ENCODE measurements at regions not wholly inside any gene's neighbourhood (a gene's known extent, or its start where the extent isn't known, plus 50 kb on each side); places are given as distances from the start of the nearest gene placed in this dataset.
"Not testable (repeated sequence)": the region's sequence is repeated elsewhere in the genome, so short reads cannot be mapped to it uniquely, and the experiment has no call there.

DNA sequence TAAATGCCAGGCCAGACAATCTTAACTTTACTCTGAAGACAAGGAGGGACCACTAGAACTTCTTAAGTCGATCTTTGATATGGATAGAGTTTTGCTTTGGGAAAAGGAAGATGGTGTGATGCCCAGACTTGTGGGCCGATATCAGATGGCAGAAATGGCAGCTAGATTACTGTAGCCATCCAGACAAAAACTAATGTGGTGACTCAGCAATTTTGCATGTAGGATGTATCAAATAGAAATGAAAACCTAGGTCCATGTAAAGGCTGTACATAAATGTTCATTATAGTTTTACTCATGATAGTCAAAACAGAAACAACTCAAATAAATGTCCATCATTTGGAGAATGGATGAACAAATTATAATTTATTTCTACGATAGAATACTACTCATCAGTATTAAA lies 121.5 kb downstream of the APIP start:
- no peak for DNase-seq (ENCODE audit: low spot score)

DNA sequence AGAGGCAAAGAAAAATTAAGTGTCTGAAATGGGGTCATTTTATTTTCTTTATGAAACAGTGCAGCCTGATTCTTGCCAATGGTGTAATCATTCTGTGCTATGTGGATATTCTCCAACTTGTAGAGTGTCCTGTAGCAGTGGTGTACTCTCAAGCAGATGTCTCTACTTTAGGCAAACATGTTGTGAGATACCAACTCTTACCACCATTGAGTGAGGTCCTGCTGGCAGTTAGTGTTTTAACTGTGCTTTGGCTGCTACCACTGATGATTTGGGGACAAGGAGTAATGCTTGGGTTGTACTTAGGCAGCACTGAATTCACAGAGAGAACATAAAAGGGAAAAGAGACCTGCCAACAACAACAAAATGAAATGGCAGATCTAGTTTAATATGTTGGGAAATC lies 122.5 kb downstream of the APIP start:
- DNase-seq (ENCODE audit: low spot score) = no peak

DNA sequence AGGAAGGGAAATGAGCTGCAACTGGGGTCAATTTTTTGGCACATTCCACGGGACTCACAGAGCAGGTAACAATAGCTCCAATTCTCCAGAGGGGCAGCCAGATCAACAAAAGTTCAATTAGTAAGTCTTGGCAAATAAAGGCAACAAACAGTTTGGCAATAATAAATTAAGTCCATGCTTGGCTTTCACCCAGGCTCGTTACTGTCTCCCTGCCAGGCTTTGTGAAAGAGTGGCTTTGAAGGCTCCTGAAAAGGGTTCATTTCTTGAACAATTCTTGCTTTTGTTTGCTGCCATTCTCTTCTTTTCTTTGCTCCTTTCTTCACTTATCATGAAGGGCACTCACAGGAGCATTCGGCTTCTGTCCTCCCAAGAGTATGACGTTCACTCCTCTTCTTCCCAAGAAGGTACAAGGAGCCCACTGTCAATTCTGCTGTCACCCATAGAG lies 123.3 kb downstream of the APIP start:
- no peak for DNase-seq (ENCODE audit: low spot score)

DNA sequence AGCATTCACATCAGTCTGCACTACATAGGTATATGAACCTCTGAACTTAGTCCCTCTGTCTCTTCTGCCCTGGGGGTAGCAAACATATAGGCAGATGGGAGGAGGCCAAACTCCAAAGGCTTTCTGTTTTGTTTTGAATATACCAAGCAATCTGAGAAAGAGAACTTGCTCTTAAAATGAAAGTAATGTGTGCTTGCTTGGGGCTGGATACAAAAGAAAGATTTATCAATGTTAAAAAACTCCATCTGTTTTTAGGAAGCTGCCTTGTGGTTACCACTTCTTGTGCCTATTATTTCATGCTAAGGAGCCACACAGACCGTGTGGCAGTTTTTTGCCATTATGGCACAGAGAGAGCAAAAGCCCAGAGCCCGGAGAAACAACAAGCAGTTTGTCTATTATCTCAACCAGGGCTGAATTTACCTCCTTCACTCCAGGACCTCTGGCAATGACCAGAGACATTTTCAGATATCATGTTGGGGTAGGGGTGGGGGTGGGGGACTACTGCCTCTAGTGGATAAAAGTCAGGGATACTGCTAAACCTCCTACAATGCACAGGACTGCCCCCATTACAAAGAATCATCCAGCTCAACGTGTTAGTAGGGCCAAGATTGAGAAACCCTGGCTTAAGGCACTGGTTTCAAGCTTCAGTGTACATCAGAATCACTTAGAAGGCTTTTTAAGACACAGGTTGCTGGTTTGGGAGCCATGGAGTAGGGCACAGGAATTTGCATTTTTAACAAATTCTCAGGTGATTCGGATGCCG lies 124.2 kb downstream of the APIP start:
- no peak for DNase-seq (ENCODE audit: low spot score)

DNA sequence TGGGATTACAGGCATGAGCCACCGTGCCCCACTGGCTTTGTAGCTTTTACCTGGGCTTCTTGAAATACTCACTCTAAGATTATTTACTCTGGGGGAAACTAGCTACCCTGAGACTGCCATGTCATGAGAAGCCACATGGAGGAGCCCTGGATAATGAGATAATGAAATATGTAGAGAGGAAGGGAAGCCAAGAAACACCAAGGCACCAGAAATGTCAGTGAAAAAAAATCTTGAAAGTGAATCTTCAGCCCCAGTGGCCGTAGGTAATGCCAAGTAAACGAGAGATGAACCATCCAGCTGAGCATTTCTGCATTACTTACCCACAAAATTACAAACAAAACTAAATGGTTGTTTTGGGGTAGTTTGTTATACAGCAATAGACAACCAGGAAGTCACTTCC lies 125.6 kb downstream of the APIP start:
- DNase-seq (ENCODE audit: low spot score) = peak; percentile 39

DNA sequence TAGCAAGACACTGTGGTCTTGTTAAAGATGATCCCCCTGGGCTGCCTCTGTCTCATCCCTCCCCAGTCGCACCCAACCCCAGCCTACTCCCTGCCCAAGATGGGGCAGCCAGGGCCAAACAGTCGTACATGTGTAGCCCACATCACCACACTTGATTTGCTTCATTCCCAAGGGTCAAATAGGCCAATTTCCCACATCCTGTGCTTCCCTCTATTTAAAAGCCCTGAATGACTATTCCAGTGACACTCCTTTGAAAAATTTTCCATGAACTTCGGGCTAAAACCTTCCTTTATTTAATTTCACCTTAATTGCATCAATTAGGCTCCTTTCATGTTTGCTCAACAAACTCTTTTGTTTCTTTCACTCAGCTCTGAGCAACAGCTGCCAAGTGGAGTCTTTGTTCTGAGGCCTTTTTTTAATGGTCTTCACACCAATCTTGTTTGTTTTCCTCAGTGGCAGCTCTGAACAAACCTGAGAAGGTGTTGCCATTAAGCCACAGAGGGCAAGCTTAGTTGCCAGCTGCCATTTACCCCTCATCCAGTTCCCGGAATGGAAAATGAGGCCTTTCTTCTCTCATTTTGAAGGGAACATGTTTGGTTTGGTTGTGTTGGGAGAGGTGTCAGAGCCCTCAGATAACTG lies 126.9 kb downstream of the APIP start:
- DNase-seq (ENCODE audit: low spot score) = no peak

DNA sequence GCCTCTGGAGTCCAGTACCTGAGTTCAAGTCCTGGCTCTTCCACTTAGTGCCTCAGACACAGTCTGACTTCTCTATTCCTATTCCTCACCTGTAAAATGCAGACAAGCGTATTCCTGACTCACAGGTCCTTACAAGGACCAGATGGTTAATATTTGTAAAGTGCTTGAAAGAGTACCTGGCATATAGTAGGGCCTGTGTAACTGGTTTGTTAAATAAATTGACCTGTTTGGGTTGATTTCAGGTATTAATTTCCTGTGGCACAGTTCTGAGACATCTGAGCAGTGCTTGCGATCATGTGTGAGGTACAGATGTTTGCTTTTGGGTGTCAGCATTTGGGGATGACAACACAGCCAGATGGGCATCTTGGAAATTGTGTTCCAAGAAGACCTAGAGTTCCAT lies 127.5 kb downstream of the APIP start:
- no peak for DNase-seq (ENCODE audit: low spot score)

DNA sequence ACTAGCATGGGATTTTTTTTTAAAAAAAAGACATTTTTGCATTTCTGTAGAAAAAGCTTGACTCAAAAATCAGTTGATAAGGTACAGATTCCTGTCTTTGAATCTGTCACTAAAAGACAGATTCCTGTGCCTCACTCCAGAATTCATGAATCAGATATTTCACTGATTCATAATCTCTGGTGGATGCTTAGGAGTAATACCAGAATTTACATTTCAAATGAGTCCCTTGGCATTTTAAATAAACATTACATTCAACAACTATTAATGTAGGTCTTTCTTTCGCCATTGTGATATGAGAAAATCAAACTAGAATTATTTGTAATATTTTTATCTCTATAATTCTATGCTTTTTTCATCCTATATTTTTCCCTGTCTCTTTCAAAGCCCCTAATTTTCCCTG lies 128.3 kb downstream of the APIP start:
- DNase-seq (ENCODE audit: low spot score) = no peak

DNA sequence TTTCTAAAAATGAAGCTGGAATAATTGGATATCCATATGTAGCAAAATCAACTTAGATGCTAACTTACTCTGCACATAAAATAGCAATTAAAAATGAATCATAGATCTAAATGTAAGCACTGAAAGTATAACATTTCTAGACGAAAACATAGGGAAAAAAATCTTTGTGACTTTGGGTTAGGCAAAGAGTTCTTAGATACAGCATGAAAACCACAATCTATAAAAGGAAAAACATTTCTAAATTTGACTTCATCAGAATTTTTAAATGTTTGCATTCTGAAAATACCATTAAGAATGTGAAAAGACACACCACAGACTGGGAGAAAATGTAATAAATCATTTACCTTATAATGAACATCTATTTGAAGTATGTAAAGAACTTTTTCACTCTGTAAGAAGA lies 128.8 kb downstream of the APIP start:
- DNase-seq (ENCODE audit: low spot score) = no peak

DNA sequence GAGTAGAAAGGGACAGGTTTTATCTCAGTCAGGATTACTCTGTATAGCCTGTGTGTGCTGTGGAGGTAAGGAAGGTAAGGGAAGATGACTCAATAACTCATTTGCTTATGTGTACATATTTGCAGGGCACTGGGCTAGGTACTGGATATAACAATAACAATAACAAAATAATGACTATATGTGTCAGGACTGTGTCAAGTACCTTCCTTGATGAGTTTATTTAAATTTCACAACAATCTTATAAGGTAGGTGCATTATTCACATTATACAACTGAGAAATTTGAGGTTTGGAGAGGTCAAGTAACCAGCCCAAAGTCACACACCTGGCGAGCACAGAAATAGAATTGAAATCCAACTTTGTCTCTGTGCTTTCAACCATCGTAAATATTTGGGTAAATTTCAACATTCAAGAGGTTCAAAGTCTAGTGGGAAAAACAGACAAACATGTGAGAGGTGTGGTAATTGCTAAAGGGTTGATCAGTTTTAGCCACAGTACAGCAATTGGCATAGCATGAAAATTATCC lies 131.8 kb downstream of the APIP start:
- DNase-seq (ENCODE audit: low spot score) = no peak

DNA sequence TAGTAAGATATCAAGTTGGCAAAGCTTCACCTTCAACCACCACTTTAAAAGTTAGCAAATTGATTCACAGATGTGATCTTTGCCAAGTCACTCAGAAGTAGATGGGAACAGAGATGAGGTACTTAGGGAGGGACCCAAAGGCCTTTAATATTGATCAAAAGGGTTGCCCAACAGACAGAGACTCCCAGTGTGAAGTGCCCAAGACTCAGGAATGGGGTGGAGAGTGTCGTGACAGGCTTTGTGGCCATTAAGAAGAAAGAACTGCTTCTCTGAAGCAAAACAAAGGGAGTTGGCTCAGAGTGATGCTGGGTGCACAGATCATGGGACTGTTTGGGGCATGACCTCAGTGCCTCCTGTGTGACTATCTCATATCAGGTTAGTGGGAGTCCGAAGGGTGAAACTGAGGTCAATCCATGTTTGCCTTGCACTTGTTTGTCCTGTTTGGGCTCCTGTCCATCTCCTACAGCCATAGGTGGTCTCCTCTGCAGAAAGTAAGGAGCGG lies 132.3 kb downstream of the APIP start:
- peak; percentile 27 for DNase-seq (ENCODE audit: low spot score)

DNA sequence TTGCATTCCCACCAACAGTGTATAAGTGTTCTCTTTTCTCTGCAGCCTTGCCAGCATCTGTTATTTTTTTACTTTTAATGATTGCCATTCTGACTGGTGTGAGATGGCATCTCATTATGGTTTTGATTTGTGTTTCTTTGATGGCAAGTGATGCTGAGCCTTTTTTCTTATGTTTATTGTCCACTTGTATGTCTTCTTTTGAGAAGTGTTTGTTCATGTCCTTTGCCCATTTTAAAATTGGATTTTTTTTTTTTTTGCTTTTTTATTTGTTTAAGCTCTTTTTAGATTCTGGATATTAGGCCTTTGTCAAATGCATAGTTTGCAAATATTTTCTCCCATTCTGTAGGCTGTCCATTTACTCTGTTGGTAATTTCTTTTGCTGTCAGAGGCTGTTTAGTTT lies 134.4 kb downstream of the APIP start:
- DNase-seq (ENCODE audit: low spot score) = not testable (repeated sequence)

DNA sequence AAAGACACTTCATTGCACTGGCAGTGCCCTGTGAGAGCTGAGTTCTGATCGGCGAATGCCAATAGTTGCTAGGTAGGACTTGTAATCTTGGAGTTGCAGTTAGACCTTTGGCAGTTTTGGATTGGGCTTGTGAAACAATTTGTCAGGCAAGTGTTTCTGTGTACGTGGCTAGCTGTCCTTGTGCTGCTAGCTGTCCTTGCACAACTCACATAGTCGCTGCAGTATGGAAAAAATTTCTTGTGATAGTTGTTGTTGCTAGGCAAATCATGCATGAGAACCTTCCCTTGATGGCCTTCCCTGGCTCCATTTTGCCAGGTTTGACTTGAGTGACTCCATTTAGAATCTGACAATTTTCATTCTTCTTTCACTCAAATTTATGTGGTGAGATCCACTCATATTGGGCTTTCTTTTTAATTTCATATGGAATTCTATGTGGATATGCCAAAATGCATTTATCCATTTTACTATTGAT lies 140.7 kb downstream of the APIP start:
- no peak for DNase-seq (ENCODE audit: low spot score)

DNA sequence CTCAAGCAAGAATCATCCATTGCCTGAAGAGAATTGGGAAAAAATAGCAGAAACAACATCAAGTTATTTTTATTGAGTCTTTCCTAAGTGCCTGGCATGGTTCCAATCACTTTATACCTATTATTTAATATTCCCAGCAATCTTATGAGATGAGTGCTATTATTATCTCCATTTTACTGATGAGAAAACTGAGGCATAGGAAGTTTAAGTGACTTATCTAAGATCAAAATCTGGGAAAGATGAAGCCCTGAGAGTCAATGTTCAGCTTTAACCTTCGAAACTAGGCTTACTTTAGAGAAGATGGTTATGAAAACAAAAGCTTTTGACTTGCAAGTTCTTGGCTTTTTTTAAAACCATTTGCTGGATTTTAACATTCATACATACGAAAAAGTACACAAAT lies 141.6 kb downstream of the APIP start:
- DNase-seq (ENCODE audit: low spot score) = no peak

DNA sequence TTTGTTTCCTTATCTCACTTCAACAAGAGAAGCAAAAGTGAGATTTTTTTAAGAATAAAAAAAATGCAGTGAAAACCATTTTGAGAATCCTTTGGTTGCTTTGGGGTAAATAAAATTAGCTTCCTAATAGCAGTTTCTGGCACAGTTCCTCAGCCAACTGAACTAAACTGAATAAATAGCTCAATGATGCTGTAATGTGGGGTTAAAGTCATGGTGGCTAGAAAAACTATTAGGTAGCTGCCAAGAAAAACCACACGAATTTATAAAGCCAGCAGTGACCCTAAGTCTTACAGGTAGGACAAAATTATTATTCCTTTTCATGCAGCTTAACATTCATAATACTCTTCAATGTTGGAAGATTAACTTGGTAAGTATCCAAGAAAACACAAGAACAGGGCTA lies 142.4 kb downstream of the APIP start:
- no peak for DNase-seq (ENCODE audit: low spot score)

DNA sequence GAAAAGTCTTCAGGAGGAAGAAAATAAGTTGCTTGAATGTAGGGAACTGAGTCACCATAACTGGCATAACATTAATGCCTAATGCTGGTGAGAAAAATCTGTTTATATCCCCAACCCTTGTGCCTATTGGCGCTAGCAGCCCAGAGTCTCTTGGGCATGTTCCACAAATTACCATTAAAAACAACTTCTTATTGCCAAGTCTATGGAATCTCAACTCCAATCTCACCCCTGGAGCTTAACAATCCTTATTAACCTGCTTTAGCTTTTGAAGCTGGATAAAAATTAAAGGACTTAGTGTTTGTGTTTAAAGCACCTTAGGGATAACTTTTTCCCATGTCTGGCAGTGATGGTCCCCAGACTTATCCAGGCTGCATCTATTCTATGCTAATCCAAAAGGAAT lies 143.0 kb downstream of the APIP start:
- DNase-seq (ENCODE audit: low spot score) = no peak

DNA sequence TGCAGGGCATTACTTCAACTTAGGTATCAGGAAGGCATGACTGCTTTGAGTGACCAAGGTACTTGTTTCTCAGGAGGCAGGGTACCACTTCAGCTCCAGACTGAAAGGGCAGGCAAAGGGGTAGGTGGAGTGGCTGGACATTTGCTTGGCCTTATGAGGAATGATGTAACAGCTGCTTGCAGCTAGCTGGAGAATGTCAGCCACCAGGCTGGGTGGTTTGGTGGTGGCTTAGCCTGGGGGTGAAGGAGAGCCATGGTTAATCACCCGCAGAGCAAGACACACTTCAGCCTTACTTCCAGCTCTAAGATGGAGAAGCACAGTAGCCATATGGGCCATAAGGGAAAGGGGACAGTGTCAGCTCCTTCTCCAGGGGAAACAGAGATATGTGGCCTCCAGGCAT lies 146.1 kb downstream of the APIP start:
- no peak for DNase-seq (ENCODE audit: low spot score)

DNA sequence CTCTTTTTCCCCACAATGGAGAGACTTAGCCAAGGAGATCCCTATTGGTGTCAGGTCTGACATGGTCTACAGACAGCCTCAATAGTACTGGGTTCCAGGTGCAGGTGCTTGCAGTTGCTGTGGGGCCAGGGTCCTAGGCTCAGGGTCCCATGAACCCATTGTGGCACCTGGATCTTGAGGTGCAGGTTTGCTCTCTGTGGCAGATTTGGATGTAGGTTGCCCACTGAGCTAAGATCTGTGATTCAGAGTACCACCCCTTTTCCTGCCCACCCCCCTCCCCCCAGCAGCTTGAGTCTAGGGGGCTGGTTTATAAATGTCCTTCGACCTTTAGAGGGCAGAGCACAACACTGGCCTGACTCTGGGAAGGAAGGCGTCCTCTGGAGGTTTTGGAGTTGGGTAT lies 147.0 kb downstream of the APIP start:
- no peak for DNase-seq (ENCODE audit: low spot score)

DNA sequence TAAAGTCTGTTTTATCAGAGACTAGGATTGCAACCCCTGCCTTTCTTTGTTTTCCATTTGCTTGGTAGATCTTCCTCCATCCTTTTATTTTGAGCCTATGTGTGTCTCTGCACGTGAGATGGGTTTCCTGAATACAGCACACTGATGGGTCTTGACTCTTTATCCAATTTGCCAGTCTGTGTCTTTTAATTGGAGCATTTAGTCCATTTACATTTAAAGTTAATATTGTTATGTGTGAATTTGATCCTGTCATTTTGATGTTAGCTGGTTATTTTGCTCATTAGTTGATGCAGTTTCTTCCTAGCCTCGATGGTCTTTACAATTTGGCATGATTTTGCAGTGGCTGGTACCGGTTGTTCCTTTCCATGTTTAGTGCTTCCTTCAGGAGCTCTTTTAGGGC lies 141.7 kb downstream of the EHF start:
- DNase-seq (ENCODE audit: low spot score) = not testable (repeated sequence)

DNA sequence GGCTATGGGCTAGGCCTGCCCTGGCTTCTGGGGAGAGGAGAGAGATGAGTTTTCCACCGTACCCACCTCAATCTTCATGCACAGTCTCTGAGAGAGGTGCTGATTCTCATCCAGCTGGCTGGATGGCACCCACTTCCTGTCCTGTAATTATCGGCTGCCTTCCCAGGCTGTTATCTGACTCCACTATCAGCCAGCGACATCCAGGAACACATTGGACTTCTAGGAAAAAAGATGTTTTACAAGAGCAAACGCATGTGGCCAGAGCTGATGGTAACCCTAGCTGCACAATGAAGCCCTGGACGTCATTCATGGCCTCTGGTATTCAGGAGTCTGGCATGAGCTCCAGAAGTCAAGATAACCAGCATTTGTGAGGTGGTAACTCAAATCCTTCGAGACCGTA lies 137.4 kb downstream of the EHF start:
- no peak for DNase-seq (ENCODE audit: low spot score)

DNA sequence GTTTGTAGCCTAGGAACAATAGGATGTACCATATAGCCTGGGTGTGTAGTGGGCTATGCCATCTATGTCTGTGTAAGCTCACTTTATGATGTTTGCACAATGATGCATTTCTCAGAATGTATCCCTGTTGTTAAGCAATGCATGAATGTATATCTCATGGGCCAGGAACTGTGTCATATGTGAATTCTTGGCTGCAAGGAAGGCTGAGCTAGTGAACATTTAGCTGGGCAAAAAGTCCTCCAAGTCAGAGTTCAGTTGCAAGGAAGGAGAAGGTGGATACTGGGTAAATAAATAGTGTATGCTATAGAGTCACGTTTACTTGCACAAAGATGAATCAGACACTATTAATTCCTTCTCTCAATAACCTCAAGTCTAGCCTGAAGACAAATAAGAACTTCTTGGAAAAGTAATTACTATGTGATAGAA lies 136.1 kb downstream of the EHF start:
- DNase-seq (ENCODE audit: low spot score) = peak; percentile 78

DNA sequence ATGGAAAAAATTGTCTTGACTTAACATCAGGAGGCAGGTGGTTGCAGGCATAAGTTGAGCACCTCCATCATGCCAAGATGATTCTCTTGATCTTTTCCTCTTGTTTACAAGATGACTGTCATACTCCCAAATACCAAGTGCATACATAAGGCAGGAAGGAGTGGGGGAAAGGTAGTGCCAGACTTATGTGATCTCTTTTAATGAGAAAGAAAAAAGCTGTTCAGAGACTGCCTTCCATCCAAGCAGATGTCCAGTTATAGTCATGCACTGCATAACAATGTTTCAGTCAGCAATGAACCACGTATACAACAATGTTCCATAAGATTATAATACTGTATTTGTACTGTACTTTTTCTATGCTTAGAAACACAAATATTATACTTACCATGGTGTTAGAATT lies 135.7 kb downstream of the EHF start:
- DNase-seq (ENCODE audit: low spot score) = no peak

DNA sequence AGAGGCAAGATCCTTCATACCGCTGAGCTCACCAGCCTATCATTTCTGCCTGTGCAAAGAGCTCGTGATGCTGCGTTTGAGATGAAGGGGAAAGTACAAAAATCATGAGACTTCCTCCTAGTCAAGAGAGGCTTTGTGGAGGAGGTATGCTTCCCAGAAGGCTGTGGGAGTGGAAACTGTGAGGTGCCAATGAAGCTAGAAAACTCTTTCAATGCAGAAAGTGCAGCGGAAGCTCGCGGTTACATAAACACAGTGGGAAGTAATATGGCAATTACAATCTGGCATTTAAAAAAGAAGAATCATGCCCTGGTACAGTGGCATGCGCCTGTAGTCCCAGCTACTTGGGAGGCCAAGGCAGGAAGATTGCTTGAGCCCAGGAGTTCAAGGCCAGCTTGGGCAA lies 134.8 kb downstream of the EHF start:
- no peak for DNase-seq (ENCODE audit: low spot score)
